GM12878 (cell line): ENCODE measurements at regions not wholly inside any gene's neighbourhood (a gene's known extent, or its start where the extent isn't known, plus 50 kb on each side); places are given as distances from the start of the nearest gene placed in this dataset.

Experiments
- ATAC-seq: fragments of 200-7000 bp; cut with Tn5 transposase; 3 replicates; pipeline ENCODE4 v1.9.1; 2020; ENCODE audit warnings: mild to moderate bottlenecking, moderate library complexity
- BruUV-seq: library from RNA; stranded (reverse); fragments of 400-500 nt; replicated peaks from 2 replicates; lab custom pipeline; 2021; lab: Mats Ljungman, UMichigan
- CTCF ChIA-PET: fragments of 300-600 bp; sonication (Branson Sonifier 250); formaldehyde crosslinking; extraction: SDS; loops from one replicate; lab custom pipeline; 2021; ENCODE audit warnings: inconsistent platforms; lab: Yijun Ruan, JAX
- POLR2A ChIA-PET: fragments of 350-600 bp; formaldehyde crosslinking; extraction: SDS; loops from one replicate; lab custom pipeline; 2021; ENCODE audit warnings: inconsistent platforms; lab: Charles Lee
- RAD21 ChIA-PET: fragments of 300-600 bp; sonication (Branson Sonifier 250); formaldehyde crosslinking; loops from one replicate; lab custom pipeline; 2023; ENCODE audit warnings: antibody characterized with exemption; ENCODE audit not compliant: unreplicated experiment; lab: Charles Lee
- SMC1A ChIA-PET: fragments of 300-600 bp; sonication (Branson Sonifier 250); formaldehyde crosslinking; loops from one replicate; lab custom pipeline; 2023; ENCODE audit not compliant: unreplicated experiment, uncharacterized antibody; lab: Charles Lee
- DNase-seq: peaks from one replicate; pipeline ENCODE4 v3.0.0-alpha.2; 2011; ENCODE audit warnings: low read depth, low spot score
- FAIRE-seq: peaks from 3 replicates; lab custom pipeline; 2011; peaks lifted over from hg19 to GRCh38; lab: Jason Lieb, UNC
- H2AFZ ChIP-seq: 2 replicates; pipeline ENCODE4 v1.6.0; 2011; ENCODE audit warnings: low read depth, low read length, control low read depth; ENCODE audit not compliant: control insufficient read depth
- H3K27ac ChIP-seq: 2 replicates; pipeline ENCODE4 v1.5.1; 2011; ENCODE audit warnings: control low read depth; ENCODE audit not compliant: control insufficient read depth, insufficient read depth
- H3K27me3 ChIP-seq, 2 experiments: replicated peaks in 1 of 2; 2 replicates each; pipeline versions ENCODE4 v1.6.0 to v1.6.1; 2011; ENCODE audit warnings: low read length in 1 of 2; ENCODE audit not compliant: control insufficient read depth in 2 of 2, insufficient read depth in 2 of 2
- H3K36me3 ChIP-seq, 2 experiments: 2 replicates each; pipeline ENCODE4 v1.5.1; 2011; ENCODE audit warnings: low read length in 1 of 2; ENCODE audit not compliant: control insufficient read depth in 2 of 2, insufficient read depth in 2 of 2
- H3K4me1 ChIP-seq: 2 replicates; pipeline ENCODE4 v1.6.1; 2011; ENCODE audit warnings: mild to moderate bottlenecking, low read length, moderate library complexity, mixed read lengths; ENCODE audit not compliant: control insufficient read depth, insufficient read depth
- H3K4me2 ChIP-seq: 2 replicates; pipeline ENCODE4 v1.6.0; 2011; ENCODE audit warnings: control low read depth; ENCODE audit not compliant: control insufficient read depth, insufficient read depth
- H3K4me3 ChIP-seq: fragments of 200-600 bp; sonication (generic); 2 replicates; pipeline ENCODE4 v1.5.1; 2016
- H3K79me2 ChIP-seq: 2 replicates; pipeline ENCODE4 v1.6.0; 2011; ENCODE audit warnings: low read length; ENCODE audit not compliant: control insufficient read depth, insufficient read depth
- H3K9ac ChIP-seq: 2 replicates; pipeline ENCODE4 v1.8.0; 2011; ENCODE audit warnings: low read length, control low read depth, mixed read lengths; ENCODE audit not compliant: control insufficient read depth, insufficient read depth
- H3K9me3 ChIP-seq: replicated peaks from 3 replicates; pipeline ENCODE4 v1.5.1; 2011; ENCODE audit warnings: mild to moderate bottlenecking, low read length; ENCODE audit not compliant: control insufficient read depth, insufficient read depth
- H4K20me1 ChIP-seq: 2 replicates; pipeline ENCODE4 v1.6.0; 2011; ENCODE audit not compliant: control insufficient read depth, insufficient read depth
- CREB1 ChIP-seq: IDR thresholded peaks from 2 replicates; pipeline ENCODE4 v1.6.1; 2012; ENCODE audit warnings: low read depth, mild to moderate bottlenecking, inconsistent platforms
- GABPA ChIP-seq: IDR thresholded peaks from 2 replicates; pipeline ENCODE4 v1.6.1; 2014; ENCODE audit warnings: antibody characterized with exemption, low read depth, mild to moderate bottlenecking, inconsistent platforms
- HDAC2 ChIP-seq: fragments of 200-600 bp; sonication (generic); IDR thresholded peaks from 2 replicates; pipeline ENCODE4 v1.6.1; 2017
- NBN ChIP-seq: fragments of 450-650 bp; IDR thresholded peaks from 2 replicates; pipeline ENCODE4 v1.6.1; 2016
- NFYA ChIP-seq: IDR thresholded peaks from 2 replicates; pipeline ENCODE4 v1.6.1; 2011; ENCODE audit warnings: low read depth, mild to moderate bottlenecking, low read length, improper control_type of control experiment, borderline replicate concordance
- POLR2A ChIP-seq: IDR thresholded peaks from 2 replicates; pipeline ENCODE4 v1.6.1; 2011; ENCODE audit warnings: low read depth, mild to moderate bottlenecking, low read length
- TCF7 ChIP-seq: IDR thresholded peaks from 2 replicates; pipeline ENCODE4 v1.6.1; 2014; ENCODE audit warnings: antibody characterized with exemption, borderline replicate concordance
- ZNF384 ChIP-seq: IDR thresholded peaks from 2 replicates; pipeline ENCODE4 v1.6.1; 2012; ENCODE audit warnings: low read depth, mild to moderate bottlenecking, low read length, improper control_type of control experiment, borderline replicate concordance
- WGBS: methylation state at CpG from one replicate; pipeline ENCODE4 v1.1.6; 2016; ENCODE audit warnings: low lambda C conversion rate; ENCODE audit not compliant: insufficient replicate concordance, insufficient coverage; ENCODE audit errors: missing lambda C conversion rate; 5-methylcytosine and 5-hydroxymethylcytosine counted together
- in situ Hi-C: fragments of 300-500 bp; cut with MboI; formaldehyde crosslinking; loops from 9 replicates; pipeline ENCODE4 v1.14.3; 2018; ENCODE audit warnings: mixed read lengths
- intact Hi-C: fragments of 100-400 bp; cut with micrococcal nuclease; formaldehyde crosslinking; loops from one replicate; pipeline ENCODE4 v1.14.2; 2022; ENCODE audit not compliant: unreplicated experiment
- TF ChIP-seq, protein P1 (sequence below): fragments of 450-650 bp; IDR thresholded peaks from 2 replicates; pipeline ENCODE4 v1.6.1; 2017; ENCODE audit warnings: mild to moderate bottlenecking

DNA sequence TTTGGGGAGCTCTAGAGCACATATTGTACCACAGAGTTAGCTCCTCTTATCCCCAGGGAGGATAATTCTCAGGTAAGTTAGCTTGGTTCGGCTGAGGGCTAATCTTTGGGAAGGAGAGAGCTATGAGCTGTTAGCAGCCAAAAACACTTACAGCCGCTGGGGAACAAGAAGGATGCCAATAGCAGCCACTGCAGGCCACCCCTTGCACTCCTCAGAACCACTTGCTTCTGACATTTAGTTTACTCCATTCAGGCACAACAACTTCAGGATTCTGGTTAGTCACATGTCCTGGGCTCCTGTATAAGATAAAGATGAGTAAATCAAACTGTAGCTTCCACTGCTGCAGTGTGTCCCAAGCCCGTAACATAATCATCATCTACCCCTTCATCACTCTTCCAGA lies 212.6 kb upstream of the ADGRL2 start:
- H3K9me3 ChIP-seq = no peaks in the 10 kb centered on the region; the same call in 2 of the 3 replicates
- no peak for DNase-seq
- in situ Hi-C loops = no loop called here
- TF ChIP-seq NFYA (no peak), HDAC2 (no peak), TCF7 (no peak), CREB1 (no peak), POLR2A (no peak), NBN (no peak), ZNF384 (no peak), GABPA (no peak)
- TF ChIP-seq, protein P1, sequence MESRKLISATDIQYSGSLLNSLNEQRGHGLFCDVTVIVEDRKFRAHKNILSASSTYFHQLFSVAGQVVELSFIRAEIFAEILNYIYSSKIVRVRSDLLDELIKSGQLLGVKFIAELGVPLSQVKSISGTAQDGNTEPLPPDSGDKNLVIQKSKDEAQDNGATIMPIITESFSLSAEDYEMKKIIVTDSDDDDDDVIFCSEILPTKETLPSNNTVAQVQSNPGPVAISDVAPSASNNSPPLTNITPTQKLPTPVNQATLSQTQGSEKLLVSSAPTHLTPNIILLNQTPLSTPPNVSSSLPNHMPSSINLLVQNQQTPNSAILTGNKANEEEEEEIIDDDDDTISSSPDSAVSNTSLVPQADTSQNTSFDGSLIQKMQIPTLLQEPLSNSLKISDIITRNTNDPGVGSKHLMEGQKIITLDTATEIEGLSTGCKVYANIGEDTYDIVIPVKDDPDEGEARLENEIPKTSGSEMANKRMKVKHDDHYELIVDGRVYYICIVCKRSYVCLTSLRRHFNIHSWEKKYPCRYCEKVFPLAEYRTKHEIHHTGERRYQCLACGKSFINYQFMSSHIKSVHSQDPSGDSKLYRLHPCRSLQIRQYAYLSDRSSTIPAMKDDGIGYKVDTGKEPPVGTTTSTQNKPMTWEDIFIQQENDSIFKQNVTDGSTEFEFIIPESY = no peak
- SMC1A ChIA-PET = interaction anchor here (0.9 to 18.8 kb wide), 12 partner anchors 8 to 176 kb away, joined by 3 to 210 read pairs (median 6); no protein-coding TSS in a partner anchor
- intact Hi-C loops = no loop called here
- no peak overlapping the region for H3K4me2 ChIP-seq
- ATAC-seq = no peak
- RAD21 ChIA-PET = interaction anchor here (1.0 to 1.3 kb wide), 4 partner anchors 39 to 172 kb away, joined by 3 to 5 read pairs (median 4); no protein-coding TSS in a partner anchor
- H3K27ac ChIP-seq = no peak overlapping the region
- no peak for FAIRE-seq
- no peaks in the 10 kb centered on the region for H3K36me3 ChIP-seq
- H3K9ac ChIP-seq = no peak overlapping the region
- no peak overlapping the region for H2AFZ ChIP-seq
- WGBS = 53% methylated on average over 3 of the region's 3 CpGs
- H3K4me3 ChIP-seq = no peak overlapping the region
- CTCF ChIA-PET = interaction anchor here (0.8 to 9.2 kb wide), 4 partner anchors 10 to 155 kb away, joined by 3 to 63 read pairs (median 9); no protein-coding TSS in a partner anchor
- no peaks in the 10 kb centered on the region for H4K20me1 ChIP-seq
- no peaks in the 10 kb centered on the region for H3K79me2 ChIP-seq
- POLR2A ChIA-PET = no interaction called here
- H3K27me3 ChIP-seq = no peaks in the 10 kb centered on the region
- no peaks in the 10 kb centered on the region for H3K4me1 ChIP-seq
- no TSS peak for BruUV-seq
